SK-N-SH (cell line): ENCODE measurements at regions not wholly inside any gene's neighbourhood (a gene's known extent, or its start where the extent isn't known, plus 50 kb on each side); places are given as distances from the start of the nearest gene placed in this dataset.

ENCODE experiments used
- CTCF ChIA-PET: fragments of 300-600, 350-600 bp; formaldehyde crosslinking; extraction: SDS; loops from one replicate; lab custom pipeline; 2021; lab: Yijun Ruan, JAX
- POLR2A ChIA-PET: fragments of 350-600 bp; sonication (Branson Sonifier 250); formaldehyde crosslinking; extraction: SDS; loops from one replicate; lab custom pipeline; 2020; ENCODE audit warnings: antibody characterized with exemption, inconsistent platforms; lab: Yijun Ruan, JAX
- DNase-seq: peaks from one replicate; pipeline ENCODE4 v3.0.0; 2012
- H2AFZ ChIP-seq: fragments of 200-600 bp; sonication (generic); 2 replicates; pipeline ENCODE4 v1.8.1; 2016; ENCODE audit warnings: antibody characterized with exemption, mild to moderate bottlenecking, low read depth
- H3F3A ChIP-seq: fragments of 200-600 bp; sonication (generic); replicated peaks from 2 replicates; pipeline ENCODE3; 2016; ENCODE audit warnings: antibody characterized with exemption, mild to moderate bottlenecking; ENCODE audit not compliant: insufficient read depth
- H3K27ac ChIP-seq, 2 experiments: fragments of 200-500 bp in 1 of 2; fragments of 200-600 bp in 1 of 2; sonication (Bioruptor generic) in 1 of 2; sonication (generic), shearing (Covaris generic) in 1 of 2; 2 replicates each; pipeline versions ENCODE4 v1.5.1 to v1.6.1; 2014 to 2016; ENCODE audit warnings: low read depth in 2 of 2, inconsistent platforms in 1 of 2, low read length in 1 of 2, mild to moderate bottlenecking in 1 of 2, mixed read lengths in 1 of 2
- H3K27me3 ChIP-seq: fragments of 200-600 bp; sonication (generic), shearing (Covaris generic); 2 replicates; pipeline ENCODE4 v1.6.1; 2016; ENCODE audit warnings: mixed run types; ENCODE audit not compliant: insufficient read depth
- H3K36me3 ChIP-seq, 2 experiments: fragments of 200-500 bp in 1 of 2; fragments of 200-600 bp in 1 of 2; sonication (Bioruptor generic) in 1 of 2; sonication (generic) in 1 of 2; replicated peaks in 1 of 2; 2 replicates each; pipeline versions ENCODE3 to v1.5.1; 2014 to 2016; ENCODE audit warnings: low read length in 1 of 2, mild to moderate bottlenecking in 1 of 2; ENCODE audit not compliant: insufficient read depth in 2 of 2, control insufficient read depth in 1 of 2
- H3K4me1 ChIP-seq, 2 experiments: fragments of 200-500 bp in 1 of 2; fragments of 200-600 bp in 1 of 2; sonication (Bioruptor generic) in 1 of 2; sonication (generic), shearing (Covaris generic) in 1 of 2; 2 replicates each; pipeline versions ENCODE4 v1.5.1 to v1.6.1; 2014 to 2016; ENCODE audit warnings: low read depth in 1 of 2, low read length in 1 of 2, mixed run types in 1 of 2; ENCODE audit not compliant: insufficient read depth in 2 of 2, control insufficient read depth in 1 of 2
- H3K4me2 ChIP-seq: fragments of 200-600 bp; sonication (generic), shearing (Covaris generic); 2 replicates; pipeline ENCODE4 v1.6.1; 2017; ENCODE audit warnings: mixed run types
- H3K4me3 ChIP-seq, 2 experiments: fragments of 200-500 bp in 1 of 2; fragments of 200-600 bp in 1 of 2; sonication (Bioruptor generic) in 1 of 2; sonication (generic), shearing (Covaris generic) in 1 of 2; 2 replicates each; pipeline versions ENCODE4 v1.5.1 to v1.8.1; 2014 to 2016; ENCODE audit warnings: low read depth in 2 of 2, inconsistent platforms in 1 of 2, low read length in 1 of 2, mild to moderate bottlenecking in 1 of 2, mixed read lengths in 1 of 2, moderate library complexity in 1 of 2
- H3K79me2 ChIP-seq: fragments of 200-600 bp; sonication (generic); 2 replicates; pipeline ENCODE4 v1.8.1; 2017; ENCODE audit warnings: mild to moderate bottlenecking; ENCODE audit not compliant: insufficient read depth
- H3K9ac ChIP-seq: fragments of 200-600 bp; sonication (generic); 2 replicates; pipeline ENCODE4 v1.6.1; 2017; ENCODE audit warnings: mixed run types
- H3K9me2 ChIP-seq: fragments of 200-600 bp; sonication (generic); 2 replicates; pipeline ENCODE4 v1.6.1; 2017; ENCODE audit warnings: mixed run types
- H3K9me3 ChIP-seq: fragments of 200-600 bp; sonication (generic); 2 replicates; pipeline ENCODE4 v1.6.1; 2017; ENCODE audit warnings: mixed run types, mild to moderate bottlenecking, moderate library complexity
- H4K20me1 ChIP-seq: fragments of 200-600 bp; sonication (generic); 2 replicates; pipeline ENCODE4 v1.6.1; 2017; ENCODE audit warnings: mild to moderate bottlenecking, mixed run types; ENCODE audit not compliant: insufficient read depth
- CHD2 ChIP-seq: fragments of 150-350 bp; IDR thresholded peaks from 2 replicates; pipeline ENCODE4 v1.6.1; 2018; ENCODE audit warnings: low read length; ENCODE audit not compliant: partially characterized antibody
- EP300 ChIP-seq, 2 experiments: IDR thresholded peaks; 2 replicates each; pipeline versions ENCODE4 v1.4.0 to v1.6.1; 2012; ENCODE audit warnings: borderline replicate concordance in 1 of 2, low read depth in 1 of 2, low read length in 1 of 2
- EZH2phosphoT487 ChIP-seq: fragments of 200-600 bp; sonication (generic); IDR thresholded peaks from 2 replicates; pipeline ENCODE4 v1.6.1; 2017; ENCODE audit warnings: low read depth, mixed run types, mild to moderate bottlenecking, antibody characterized with exemption, moderate library complexity, borderline replicate concordance
- FOXM1 ChIP-seq: IDR thresholded peaks from 2 replicates; pipeline ENCODE4 v1.4.0; 2012; ENCODE audit warnings: low read depth, mild to moderate bottlenecking
- GATA2 ChIP-seq: sonication (generic); formaldehyde crosslinking; IDR thresholded peaks from 2 replicates; pipeline ENCODE4 v1.5.0; 2020; ENCODE audit warnings: mild to moderate bottlenecking, missing genetic modification reagents
- IRF3 ChIP-seq: fragments of 150-350 bp; IDR thresholded peaks from 2 replicates; pipeline ENCODE4 v1.6.1; 2016; ENCODE audit warnings: mild to moderate bottlenecking, low read depth, low read length
- MXI1 ChIP-seq: IDR thresholded peaks from 2 replicates; pipeline ENCODE4 v1.6.1; 2012; ENCODE audit warnings: mild to moderate bottlenecking, low read depth, low read length, improper control_type of control experiment
- NRF1 ChIP-seq: IDR thresholded peaks from 2 replicates; pipeline ENCODE4 v1.6.1; 2012; ENCODE audit warnings: low read depth, mild to moderate bottlenecking, low read length
- RAD21 ChIP-seq: IDR thresholded peaks from 2 replicates; pipeline ENCODE4 v1.6.1; 2012; ENCODE audit warnings: mild to moderate bottlenecking, low read length
- RCOR1 ChIP-seq: fragments of 150-350 bp; IDR thresholded peaks from 2 replicates; pipeline ENCODE4 v1.6.1; 2017; ENCODE audit warnings: antibody characterized with exemption, low read length
- REST ChIP-seq: IDR thresholded peaks from 2 replicates; pipeline ENCODE4 v1.6.1; 2012; ENCODE audit warnings: mild to moderate bottlenecking, low read depth, low read length, moderate library complexity
- RXRA ChIP-seq: IDR thresholded peaks from 2 replicates; pipeline ENCODE4 v1.4.0; 2012; ENCODE audit warnings: low read depth, mild to moderate bottlenecking, borderline replicate concordance
- SIN3A ChIP-seq: IDR thresholded peaks from 2 replicates; pipeline ENCODE4 v1.6.1; 2012; ENCODE audit warnings: low read depth, mild to moderate bottlenecking, low read length, moderate library complexity, borderline replicate concordance
- TAF1 ChIP-seq: IDR thresholded peaks from 2 replicates; pipeline ENCODE4 v1.6.1; 2012; ENCODE audit warnings: low read depth, mild to moderate bottlenecking, low read length, moderate library complexity, borderline replicate concordance
- YY1 ChIP-seq: IDR thresholded peaks from 2 replicates; pipeline ENCODE4 v1.4.0; 2012; ENCODE audit warnings: low read depth, mild to moderate bottlenecking
- TF ChIP-seq, protein P1 (sequence below): IDR thresholded peaks from 2 replicates; pipeline ENCODE4 v1.4.0; 2012; ENCODE audit warnings: low read depth
- TF ChIP-seq, protein P2 (sequence below): IDR thresholded peaks from 2 replicates; pipeline ENCODE4 v1.4.0; 2012; ENCODE audit warnings: low read depth, borderline replicate concordance
- TF ChIP-seq, protein P3 (sequence below): IDR thresholded peaks from 2 replicates; pipeline ENCODE4; 2012
- TF ChIP-seq, protein P4 (sequence below): IDR thresholded peaks from 2 replicates; pipeline ENCODE4 v1.4.0; 2012; ENCODE audit warnings: low read depth, borderline replicate concordance

DNA sequence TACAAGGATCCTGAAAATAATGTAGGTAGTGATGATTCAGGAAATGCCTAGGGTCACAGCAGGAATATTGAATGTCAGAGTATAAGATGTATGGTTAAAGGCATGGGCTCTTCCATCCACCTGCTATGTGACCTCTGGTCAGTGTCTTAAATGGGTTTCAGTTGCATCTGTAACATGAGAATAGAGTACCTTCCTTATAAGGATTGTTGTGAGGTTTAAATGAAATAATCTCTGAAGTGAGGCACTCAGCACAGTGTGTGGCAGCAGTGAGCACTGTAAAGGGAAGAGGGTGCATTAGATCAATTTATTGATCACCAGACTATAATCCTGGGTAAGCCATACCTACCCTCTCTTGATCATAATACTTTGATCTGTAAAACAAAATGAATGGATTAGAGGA lies 319.1 kb downstream of the SLC4A3 start:
- Histone ChIP-seq H3K9ac (no peak overlapping the region), H3K9me2 (0 out of 2 replicates have a peak, but pooled peaks cover 2% of the 10 kb centered on the region), H3K79me2 (no peaks in the 10 kb centered on the region), H3K4me3 (no peak overlapping the region), H3K4me2 (no peak overlapping the region), H3K27ac (no peak overlapping the region), H3F3A (no peaks in the 10 kb centered on the region), H4K20me1 (no peaks in the 10 kb centered on the region), H3K9me3 (no peaks in the 10 kb centered on the region), H3K27me3 (no peaks in the 10 kb centered on the region; the same call in 1 of the 2 replicates), H3K36me3 (no peaks in the 10 kb centered on the region), H3K4me1 (no peaks in the 10 kb centered on the region), H2AFZ (no peak overlapping the region)
- DNase-seq = no peak
- ChIA-PET CTCF (no interaction called here), POLR2A (no interaction called here)
- no peak for TF ChIP-seq EZH2phosphoT487
- TF ChIP-seq, protein P1, sequence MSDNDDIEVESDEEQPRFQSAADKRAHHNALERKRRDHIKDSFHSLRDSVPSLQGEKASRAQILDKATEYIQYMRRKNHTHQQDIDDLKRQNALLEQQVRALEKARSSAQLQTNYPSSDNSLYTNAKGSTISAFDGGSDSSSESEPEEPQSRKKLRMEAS = no peak
- no peak for TF ChIP-seq TAF1
- no peak for TF ChIP-seq IRF3
- no peak for TF ChIP-seq NRF1
- TF ChIP-seq, protein P2, sequence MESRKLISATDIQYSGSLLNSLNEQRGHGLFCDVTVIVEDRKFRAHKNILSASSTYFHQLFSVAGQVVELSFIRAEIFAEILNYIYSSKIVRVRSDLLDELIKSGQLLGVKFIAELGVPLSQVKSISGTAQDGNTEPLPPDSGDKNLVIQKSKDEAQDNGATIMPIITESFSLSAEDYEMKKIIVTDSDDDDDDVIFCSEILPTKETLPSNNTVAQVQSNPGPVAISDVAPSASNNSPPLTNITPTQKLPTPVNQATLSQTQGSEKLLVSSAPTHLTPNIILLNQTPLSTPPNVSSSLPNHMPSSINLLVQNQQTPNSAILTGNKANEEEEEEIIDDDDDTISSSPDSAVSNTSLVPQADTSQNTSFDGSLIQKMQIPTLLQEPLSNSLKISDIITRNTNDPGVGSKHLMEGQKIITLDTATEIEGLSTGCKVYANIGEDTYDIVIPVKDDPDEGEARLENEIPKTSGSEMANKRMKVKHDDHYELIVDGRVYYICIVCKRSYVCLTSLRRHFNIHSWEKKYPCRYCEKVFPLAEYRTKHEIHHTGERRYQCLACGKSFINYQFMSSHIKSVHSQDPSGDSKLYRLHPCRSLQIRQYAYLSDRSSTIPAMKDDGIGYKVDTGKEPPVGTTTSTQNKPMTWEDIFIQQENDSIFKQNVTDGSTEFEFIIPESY = no peak
- no peak for TF ChIP-seq EP300 (IDR thresholded peaks at IDR 0.05; ENCODE audit: borderline replicate concordance in 1 of 2, low read depth in 1 of 2, low read length in 1 of 2)
- no peak for TF ChIP-seq SIN3A
- TF ChIP-seq, protein P3, sequence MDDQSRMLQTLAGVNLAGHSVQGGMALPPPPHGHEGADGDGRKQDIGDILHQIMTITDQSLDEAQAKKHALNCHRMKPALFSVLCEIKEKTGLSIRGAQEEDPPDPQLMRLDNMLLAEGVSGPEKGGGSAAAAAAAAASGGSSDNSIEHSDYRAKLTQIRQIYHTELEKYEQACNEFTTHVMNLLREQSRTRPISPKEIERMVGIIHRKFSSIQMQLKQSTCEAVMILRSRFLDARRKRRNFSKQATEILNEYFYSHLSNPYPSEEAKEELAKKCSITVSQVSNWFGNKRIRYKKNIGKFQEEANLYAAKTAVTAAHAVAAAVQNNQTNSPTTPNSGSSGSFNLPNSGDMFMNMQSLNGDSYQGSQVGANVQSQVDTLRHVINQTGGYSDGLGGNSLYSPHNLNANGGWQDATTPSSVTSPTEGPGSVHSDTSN = no peak
- TF ChIP-seq, protein P4, sequence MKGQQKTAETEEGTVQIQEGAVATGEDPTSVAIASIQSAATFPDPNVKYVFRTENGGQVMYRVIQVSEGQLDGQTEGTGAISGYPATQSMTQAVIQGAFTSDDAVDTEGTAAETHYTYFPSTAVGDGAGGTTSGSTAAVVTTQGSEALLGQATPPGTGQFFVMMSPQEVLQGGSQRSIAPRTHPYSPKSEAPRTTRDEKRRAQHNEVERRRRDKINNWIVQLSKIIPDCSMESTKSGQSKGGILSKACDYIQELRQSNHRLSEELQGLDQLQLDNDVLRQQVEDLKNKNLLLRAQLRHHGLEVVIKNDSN = no peak
- TF ChIP-seq RCOR1 = no peak
- TF ChIP-seq YY1 = no peak
- TF ChIP-seq REST = no peak
- no peak for TF ChIP-seq FOXM1
- TF ChIP-seq MXI1 = no peak
- no peak for TF ChIP-seq RAD21
- TF ChIP-seq CHD2 = no peak
- no peak for TF ChIP-seq RXRA
- no peak for TF ChIP-seq GATA2 (CRISPR knock-in tag)
